OCI-LY7 (cell line): ENCODE measurements at regions not wholly inside any gene's neighbourhood (a gene's known extent, or its start where the extent isn't known, plus 50 kb on each side); places are given as distances from the start of the nearest gene placed in this dataset.

Experiments
- BruUV-seq: library from RNA; stranded (reverse); fragments of 400-500 nt; replicated peaks from 2 replicates; lab custom pipeline; 2021; lab: Mats Ljungman, UMichigan
- CTCF ChIA-PET: fragments of 300-600 bp; sonication (Branson Sonifier 250); formaldehyde crosslinking; loops from one replicate; lab custom pipeline; 2022; ENCODE audit warnings: antibody characterized with exemption; ENCODE audit not compliant: unreplicated experiment; lab: Charles Lee
- POLR2A ChIA-PET: fragments of 300-600 bp; sonication (Branson Sonifier 250); formaldehyde crosslinking; loops from one replicate; lab custom pipeline; 2022; ENCODE audit warnings: antibody characterized with exemption; lab: Charles Lee
- DNase-seq: peaks from one replicate; pipeline ENCODE4 v3.0.0-alpha.2; 2015; ENCODE audit warnings: low spot score
- H2AFZ ChIP-seq: fragments of 200-600 bp; sonication (generic), shearing (Covaris generic); 2 replicates; pipeline ENCODE4 v1.6.1; 2014; ENCODE audit warnings: mild to moderate bottlenecking, antibody characterized with exemption, low read length, moderate library complexity
- H3K27ac ChIP-seq: fragments of 200-600 bp; sonication (generic); 2 replicates; pipeline ENCODE4 v1.5.1; 2014; ENCODE audit warnings: mixed run types, low read depth, mild to moderate bottlenecking, moderate library complexity, low read length, inconsistent platforms; ENCODE audit not compliant: poor library complexity, severe bottlenecking
- H3K36me3 ChIP-seq: fragments of 200-600 bp; sonication (generic); 2 replicates; pipeline ENCODE4 v1.6.1; 2014; ENCODE audit warnings: mild to moderate bottlenecking, antibody characterized with exemption, low read length, moderate library complexity, mixed read lengths; ENCODE audit not compliant: insufficient read depth
- H3K4me1 ChIP-seq: fragments of 200-600 bp; sonication (generic); 2 replicates; pipeline ENCODE4 v1.5.1; 2014; ENCODE audit warnings: mild to moderate bottlenecking, low read length; ENCODE audit not compliant: insufficient read depth, poor library complexity, severe bottlenecking
- H3K4me2 ChIP-seq: fragments of 200-600 bp; sonication (generic); 2 replicates; pipeline ENCODE4 v1.6.1; 2014; ENCODE audit warnings: mild to moderate bottlenecking, low read length
- H3K4me3 ChIP-seq: fragments of 200-600 bp; sonication (generic); 2 replicates; pipeline ENCODE4 v1.5.1; 2014; ENCODE audit warnings: mild to moderate bottlenecking, low read depth, low read length; ENCODE audit not compliant: poor library complexity, severe bottlenecking
- H3K79me2 ChIP-seq: fragments of 200-600 bp; sonication (generic); 2 replicates; pipeline ENCODE4 v1.6.1; 2016; ENCODE audit warnings: low read depth, mild to moderate bottlenecking, low read length, moderate library complexity, mixed read lengths; ENCODE audit not compliant: insufficient read depth
- H3K9me2 ChIP-seq: fragments of 200-600 bp; sonication (generic); 2 replicates; pipeline ENCODE4 v1.6.1; 2016; ENCODE audit warnings: mild to moderate bottlenecking, low read length, mixed read lengths; ENCODE audit not compliant: insufficient read depth
- H3K9me3 ChIP-seq: fragments of 200-600 bp; sonication (generic); 2 replicates; pipeline ENCODE4 v1.6.1; 2014; ENCODE audit warnings: mild to moderate bottlenecking, mixed run types, low read length, mixed read lengths
- H4K20me1 ChIP-seq: fragments of 200-600 bp; sonication (generic); 2 replicates; pipeline ENCODE4 v1.6.1; 2014; ENCODE audit warnings: mild to moderate bottlenecking, antibody characterized with exemption, low read length, moderate library complexity, mixed read lengths; ENCODE audit not compliant: insufficient read depth
- EZH2phosphoT487 ChIP-seq: fragments of 200-600 bp; sonication (generic); IDR thresholded peaks from 2 replicates; pipeline ENCODE4 v1.6.1; 2018; ENCODE audit warnings: low read depth, borderline replicate concordance, mild to moderate bottlenecking, mixed run types, antibody characterized with exemption, low read length, moderate library complexity, mixed read lengths
- intact Hi-C: fragments of 100-400 bp; cut with micrococcal nuclease; formaldehyde crosslinking; loops from one replicate; pipeline ENCODE4 v1.10.0; 2022; ENCODE audit not compliant: unreplicated experiment
- TF ChIP-seq, protein P1 (sequence below): fragments of 200-600 bp; sonication (generic); conservative IDR thresholded peaks from 2 replicates; pipeline ENCODE4 v1.5.1; 2014; ENCODE audit warnings: mild to moderate bottlenecking, antibody characterized with exemption, low read length, moderate library complexity, mixed read lengths

- Histone ChIP-seq H3K9me3 (no peaks in the 10 kb centered on the region), H3K36me3 (no peaks in the 10 kb centered on the region), H3K4me1 (no peaks in the 10 kb centered on the region), H4K20me1 (no peaks in the 10 kb centered on the region), H3K27ac (no peak overlapping the region), H2AFZ (no peak overlapping the region), H3K79me2 (no peaks in the 10 kb centered on the region), H3K4me2 (no peak overlapping the region), H3K4me3 (no peak overlapping the region), H3K9me2 (no peaks in the 10 kb centered on the region)
- TF ChIP-seq, protein P1, sequence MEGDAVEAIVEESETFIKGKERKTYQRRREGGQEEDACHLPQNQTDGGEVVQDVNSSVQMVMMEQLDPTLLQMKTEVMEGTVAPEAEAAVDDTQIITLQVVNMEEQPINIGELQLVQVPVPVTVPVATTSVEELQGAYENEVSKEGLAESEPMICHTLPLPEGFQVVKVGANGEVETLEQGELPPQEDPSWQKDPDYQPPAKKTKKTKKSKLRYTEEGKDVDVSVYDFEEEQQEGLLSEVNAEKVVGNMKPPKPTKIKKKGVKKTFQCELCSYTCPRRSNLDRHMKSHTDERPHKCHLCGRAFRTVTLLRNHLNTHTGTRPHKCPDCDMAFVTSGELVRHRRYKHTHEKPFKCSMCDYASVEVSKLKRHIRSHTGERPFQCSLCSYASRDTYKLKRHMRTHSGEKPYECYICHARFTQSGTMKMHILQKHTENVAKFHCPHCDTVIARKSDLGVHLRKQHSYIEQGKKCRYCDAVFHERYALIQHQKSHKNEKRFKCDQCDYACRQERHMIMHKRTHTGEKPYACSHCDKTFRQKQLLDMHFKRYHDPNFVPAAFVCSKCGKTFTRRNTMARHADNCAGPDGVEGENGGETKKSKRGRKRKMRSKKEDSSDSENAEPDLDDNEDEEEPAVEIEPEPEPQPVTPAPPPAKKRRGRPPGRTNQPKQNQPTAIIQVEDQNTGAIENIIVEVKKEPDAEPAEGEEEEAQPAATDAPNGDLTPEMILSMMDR = no peak
- no peak for TF ChIP-seq EZH2phosphoT487
- no peak for DNase-seq
- intact Hi-C loops = no loop called here
- CTCF ChIA-PET = no interaction called here
- POLR2A ChIA-PET = interaction anchor here (0.9 kb wide), 1 partner anchor 31 kb away, joined by 3 read pairs; no protein-coding TSS in a partner anchor
- no TSS peak for BruUV-seq
Measured at GRCh38 chr4:165612936-165613335, 234.1 kb downstream of the CPE start.

DNA sequence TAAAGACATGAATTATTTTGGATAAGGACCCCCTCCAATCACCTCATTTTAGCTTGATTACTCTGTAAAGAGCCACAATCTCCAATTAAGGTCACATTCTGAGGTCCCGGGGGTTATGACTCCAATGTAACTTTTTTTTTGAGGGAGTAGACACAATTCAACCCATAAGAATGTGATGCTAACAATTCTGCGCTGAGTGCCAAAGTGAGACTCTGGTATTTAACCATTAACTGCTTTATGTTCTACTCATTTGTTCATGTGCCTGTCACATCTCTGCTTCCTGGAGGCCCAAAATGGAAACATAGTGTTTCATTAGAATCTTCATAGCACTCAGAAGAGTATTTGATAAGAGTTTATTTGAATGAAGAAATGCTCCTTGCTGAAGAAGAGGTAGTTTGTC is 234.8 kb downstream of the CPE start:
- ChIA-PET CTCF (no interaction called here), POLR2A (interaction anchor here (0.9 kb wide), 1 partner anchor 31 kb away, joined by 3 read pairs; no protein-coding TSS in a partner anchor)
- DNase-seq = no peak
- no peak overlapping the region for H3K4me3 ChIP-seq
- no TSS peak for BruUV-seq
- TF ChIP-seq EZH2phosphoT487 = no peak
- TF ChIP-seq, protein P1 = no peak
- H3K9me3 ChIP-seq = no peaks in the 10 kb centered on the region
- no peak overlapping the region for H2AFZ ChIP-seq
- no peaks in the 10 kb centered on the region for H3K36me3 ChIP-seq
- H3K79me2 ChIP-seq = no peaks in the 10 kb centered on the region
- H3K27ac ChIP-seq = no peak overlapping the region
- no peaks in the 10 kb centered on the region for H3K4me1 ChIP-seq
- no peak overlapping the region for H3K4me2 ChIP-seq
- no peaks in the 10 kb centered on the region for H3K9me2 ChIP-seq
- intact Hi-C loops = no loop called here
- no peaks in the 10 kb centered on the region for H4K20me1 ChIP-seq

GRCh38 chr4:165620913-165621312 is 242.1 kb downstream of the CPE start:
- Histone ChIP-seq H2AFZ (no peak overlapping the region), H3K4me3 (no peak overlapping the region), H3K4me2 (no peak overlapping the region), H4K20me1 (no peaks in the 10 kb centered on the region), H3K4me1 (no peaks in the 10 kb centered on the region), H3K9me3 (no peaks in the 10 kb centered on the region), H3K9me2 (no peaks in the 10 kb centered on the region), H3K36me3 (no peaks in the 10 kb centered on the region), H3K27ac (no peak overlapping the region), H3K79me2 (no peaks in the 10 kb centered on the region)
- TF ChIP-seq, protein P1 = no peak
- TF ChIP-seq EZH2phosphoT487 = no peak
- ChIA-PET POLR2A (interaction anchor here (0.6 kb wide), 1 partner anchor 342 kb away, joined by 5 read pairs; no protein-coding TSS in a partner anchor), CTCF (no interaction called here)
- DNase-seq = no peak
- no TSS peak for BruUV-seq
- intact Hi-C loops = no loop called here
